Smooth muscle cell (in vitro differentiated cells): ENCODE measurements at regions not wholly inside any gene's neighbourhood (a gene's known extent, or its start where the extent isn't known, plus 50 kb on each side); places are given as distances from the start of the nearest gene placed in this dataset.

Experiments
- DNase-seq: peaks from one replicate; lab custom pipeline; 2025; ENCODE audit not compliant: unreplicated experiment; lab: John Stamatoyannopoulos, UW
- H2AFZ ChIP-seq: fragments of 200-600 bp; sonication (generic); 2 replicates; pipeline ENCODE4 v1.6.0; 2016; ENCODE audit warnings: antibody characterized with exemption, low read depth, mild to moderate bottlenecking
- H3F3A ChIP-seq: fragments of 200-600 bp; sonication (generic); 2 replicates; pipeline ENCODE4 v1.6.0; 2017; ENCODE audit warnings: antibody characterized with exemption, low read depth
- H3K27ac ChIP-seq: fragments of 200-600 bp; sonication (generic); 2 replicates; pipeline ENCODE4 v1.5.1; 2016; ENCODE audit warnings: low read depth, mild to moderate bottlenecking
- H3K27me3 ChIP-seq: fragments of 200-600 bp; sonication (generic); 2 replicates; pipeline ENCODE4 v1.6.1; 2016; ENCODE audit warnings: low read depth, mild to moderate bottlenecking
- H3K36me3 ChIP-seq: fragments of 200-600 bp; sonication (generic); 2 replicates; pipeline ENCODE4 v1.5.1; 2016; ENCODE audit warnings: low read depth
- H3K4me1 ChIP-seq: fragments of 200-600 bp; sonication (generic); 2 replicates; pipeline ENCODE4 v1.5.1; 2016; ENCODE audit warnings: low read depth
- H3K4me2 ChIP-seq: fragments of 200-600 bp; sonication (generic); 2 replicates; pipeline ENCODE4 v1.6.0; 2016; ENCODE audit warnings: mild to moderate bottlenecking
- H3K4me3 ChIP-seq: fragments of 200-600 bp; sonication (generic); 2 replicates; pipeline ENCODE4 v1.5.1; 2016; ENCODE audit warnings: mild to moderate bottlenecking
- H3K79me2 ChIP-seq: fragments of 200-600 bp; sonication (generic); 2 replicates; pipeline ENCODE4 v1.6.0; 2016; ENCODE audit warnings: low read depth, mild to moderate bottlenecking
- H3K9ac ChIP-seq: fragments of 200-600 bp; sonication (generic); 2 replicates; pipeline ENCODE4 v1.6.0; 2016; ENCODE audit warnings: low read depth
- H3K9me3 ChIP-seq: fragments of 200-600 bp; sonication (generic); replicated peaks from 2 replicates; pipeline ENCODE4 v1.5.1; 2016; ENCODE audit warnings: low read depth
- H4K20me1 ChIP-seq: fragments of 200-600 bp; sonication (generic); 2 replicates; pipeline ENCODE4 v1.6.0; 2016; ENCODE audit warnings: low read depth
- CTCF ChIP-seq: fragments of 200-600 bp; sonication (generic); IDR thresholded peaks from 2 replicates; pipeline ENCODE4 v1.5.1; 2017; ENCODE audit warnings: borderline replicate concordance, mild to moderate bottlenecking, antibody characterized with exemption; ENCODE audit not compliant: insufficient read depth, poor library complexity, severe bottlenecking
- WGBS: methylation state at CpG from one replicate; pipeline ENCODE4 v1.1.7; 2016; ENCODE audit warnings: low lambda C conversion rate; 5-methylcytosine and 5-hydroxymethylcytosine counted together

DNA sequence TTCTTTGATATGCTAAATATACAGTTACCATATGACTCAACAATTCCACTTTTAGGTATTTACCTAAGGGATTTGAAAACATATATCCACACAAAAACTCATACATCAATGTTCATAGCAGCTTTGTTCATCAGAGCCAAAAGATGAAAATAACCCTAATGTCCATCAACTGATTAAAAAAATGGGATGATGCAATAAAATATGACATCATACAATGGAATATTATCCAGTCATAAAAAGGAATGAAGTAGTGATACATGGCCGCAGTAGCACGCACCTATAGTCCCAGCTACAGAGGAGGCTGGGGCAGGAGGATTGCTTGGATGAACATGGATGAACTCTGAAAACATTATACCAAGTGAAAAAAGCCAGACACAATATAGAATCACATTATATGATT is 101.4 kb upstream of the SIRPA start:
- no peaks in the 10 kb centered on the region for H3F3A ChIP-seq
- no peaks in the 10 kb centered on the region for H4K20me1 ChIP-seq
- no peaks in the 10 kb centered on the region for H3K79me2 ChIP-seq
- no peak overlapping the region for H2AFZ ChIP-seq
- TF ChIP-seq CTCF: no peak
- no peak overlapping the region for H3K9ac ChIP-seq
- no peak overlapping the region for H3K4me3 ChIP-seq
- peaks cover 25% of the 10 kb centered on the region for H3K27me3 ChIP-seq
- no peaks in the 10 kb centered on the region for H3K9me3 ChIP-seq
- 91% methylated on average over 2 of the region's 2 CpGs for WGBS
- H3K4me1 ChIP-seq: no peaks in the 10 kb centered on the region
- H3K4me2 ChIP-seq: no peak overlapping the region
- no peaks in the 10 kb centered on the region for H3K36me3 ChIP-seq
- H3K27ac ChIP-seq: no peak overlapping the region
- no peak for DNase-seq

DNA sequence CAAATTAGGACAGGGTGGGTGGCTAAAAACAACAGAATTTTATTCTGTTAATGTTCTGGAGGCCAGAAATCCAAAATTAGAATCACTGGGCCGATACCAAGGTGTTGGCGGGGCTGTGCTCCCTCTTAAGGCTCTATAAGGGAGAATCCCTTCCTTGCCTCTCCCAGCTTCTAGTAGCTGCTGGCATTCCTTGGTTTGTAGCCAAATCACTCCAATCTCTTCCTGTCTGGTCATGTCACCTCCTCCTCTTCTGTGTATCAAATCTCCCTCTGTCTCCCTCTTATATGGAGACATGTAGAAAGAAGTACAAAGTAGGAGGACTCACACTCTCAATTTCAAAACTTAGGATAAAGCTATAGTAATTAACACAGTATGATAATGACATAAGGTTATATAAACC is 102.9 kb upstream of the SIRPA start:
- no peak for TF ChIP-seq CTCF
- no peaks in the 10 kb centered on the region for H4K20me1 ChIP-seq
- 92% methylated on average over 2 of the region's 2 CpGs for WGBS
- no peaks in the 10 kb centered on the region for H3K4me1 ChIP-seq
- no peak overlapping the region for H3K4me2 ChIP-seq
- H3K27ac ChIP-seq: no peak overlapping the region
- H2AFZ ChIP-seq: no peak overlapping the region
- peaks cover 40% of the 10 kb centered on the region for H3K27me3 ChIP-seq
- no peaks in the 10 kb centered on the region for H3K9me3 ChIP-seq
- H3K36me3 ChIP-seq: no peaks in the 10 kb centered on the region
- H3K9ac ChIP-seq: no peak overlapping the region
- H3K79me2 ChIP-seq: no peaks in the 10 kb centered on the region
- no peak for DNase-seq
- no peak overlapping the region for H3K4me3 ChIP-seq
- H3F3A ChIP-seq: no peaks in the 10 kb centered on the region

GRCh38 chr20:1790386-1790785 is 104.8 kb upstream of the SIRPA start:
- H3K36me3 ChIP-seq: no peaks in the 10 kb centered on the region
- DNase-seq: no peak
- WGBS: 40% methylated on average over 3 of the region's 3 CpGs

More at GRCh38 chr20:1790386-1790785, 104.8 kb upstream of the SIRPA start:
- H3K4me2 ChIP-seq: no peak overlapping the region
- H3K4me1 ChIP-seq: no peaks in the 10 kb centered on the region
- peaks cover 38% of the 10 kb centered on the region for H3K27me3 ChIP-seq
- H3K4me3 ChIP-seq: no peak overlapping the region
- no peaks in the 10 kb centered on the region for H3K79me2 ChIP-seq
- H3K9me3 ChIP-seq: no peaks in the 10 kb centered on the region
- H3K9ac ChIP-seq: no peak overlapping the region
- no peaks in the 10 kb centered on the region for H4K20me1 ChIP-seq
- no peaks in the 10 kb centered on the region for H3F3A ChIP-seq
- H2AFZ ChIP-seq: no peak overlapping the region
- no peak overlapping the region for H3K27ac ChIP-seq
- TF ChIP-seq CTCF: no peak
